22Rv1 (cell line): ENCODE measurements at regions not wholly inside any gene's neighbourhood (a gene's known extent, or its start where the extent isn't known, plus 50 kb on each side); places are given as distances from the start of the nearest gene placed in this dataset.

ENCODE experiments used
- H3K27ac ChIP-seq: fragments of 450-650 bp; 2 replicates; pipeline ENCODE4 v1.5.1; 2017
- CTCF ChIP-seq: fragments of 450-650 bp; IDR thresholded peaks from 2 replicates; pipeline ENCODE4 v1.5.1; 2017; ENCODE audit warnings: mild to moderate bottlenecking
- ZFX ChIP-seq: fragments of 450-650 bp; IDR thresholded peaks from 2 replicates; pipeline ENCODE4 v1.6.1; 2017; ENCODE audit warnings: antibody characterized with exemption, borderline replicate concordance

- no peak overlapping the region for H3K27ac ChIP-seq
- TF ChIP-seq ZFX (no peak), CTCF (no peak)
Observed at GRCh38 chr20:59421920-59422637, 121.7 kb downstream of the EDN3 start.

- H3K27ac ChIP-seq, result no peak overlapping the region
- no peak for TF ChIP-seq ZFX
- no peak for TF ChIP-seq CTCF
Observed at GRCh38 chr20:59422872-59423544, 122.6 kb downstream of the EDN3 start.

GRCh38 chr20:59424976-59425375, 124.6 kb downstream of the EDN3 start:
- TF ChIP-seq ZFX (no peak), CTCF (no peak)
- no peak overlapping the region for H3K27ac ChIP-seq

GRCh38 chr20:59425572-59425971, 125.2 kb downstream of the EDN3 start:
- TF ChIP-seq ZFX (no peak), CTCF (no peak)
- H3K27ac ChIP-seq, result no peak overlapping the region

- no peak overlapping the region for H3K27ac ChIP-seq
- TF ChIP-seq ZFX (no peak), CTCF (no peak)
Observed at GRCh38 chr20:59428006-59428405, 127.6 kb downstream of the EDN3 start.

GRCh38 chr20:59428441-59429205, 128.2 kb downstream of the EDN3 start:
- TF ChIP-seq ZFX (no peak), CTCF (peak; percentile 25)
- no peak overlapping the region for H3K27ac ChIP-seq

- TF ChIP-seq ZFX, result no peak
- no peak for TF ChIP-seq CTCF
- no peak overlapping the region for H3K27ac ChIP-seq
Observed at GRCh38 chr20:59429396-59429795, 129.0 kb downstream of the EDN3 start.
